Central memory CD8-positive, alpha-beta T cell (primary cell): ENCODE measurements at regions not wholly inside any gene's neighbourhood (a gene's known extent, or its start where the extent isn't known, plus 50 kb on each side); places are given as distances from the start of the nearest gene placed in this dataset.

ENCODE experiments used
- ATAC-seq: fragments of 150-1000 bp; cut with Tn5 transposase; replicated peaks from 2 replicates; pipeline ENCODE4 v1.10.0; 2022; ENCODE audit warnings: mild to moderate bottlenecking, moderate FRiP score, moderate number of reproducible peaks; ENCODE audit not compliant: poor library complexity, severe bottlenecking; ENCODE audit errors: extremely low read depth
- DNase-seq, 2 donors: peaks; one replicate each; pipeline ENCODE4 v3.0.0; 2021; ENCODE audit warnings: low spot score in 2 of 2
- H3K27ac Mint-ChIP-seq: one replicate; pipeline ENCODE4 v1.8.0; 2022; ENCODE audit warnings: low read depth, mild to moderate bottlenecking, moderate library complexity, mixed read lengths
- H3K27me3 Mint-ChIP-seq: one replicate; pipeline ENCODE4 v1.8.0; 2022; ENCODE audit warnings: mixed read lengths
- H3K36me3 Mint-ChIP-seq: one replicate; pipeline ENCODE4 v1.8.0; 2022; ENCODE audit warnings: mild to moderate bottlenecking, moderate library complexity, mixed read lengths; ENCODE audit not compliant: insufficient read depth
- H3K4me1 Mint-ChIP-seq: one replicate; pipeline ENCODE4 v1.8.0; 2022; ENCODE audit warnings: mixed read lengths
- H3K4me3 Mint-ChIP-seq: one replicate; pipeline ENCODE4 v1.8.0; 2022; ENCODE audit warnings: mild to moderate bottlenecking, moderate library complexity, mixed read lengths
- H3K9me3 Mint-ChIP-seq: one replicate; pipeline ENCODE4 v1.8.0; 2022; ENCODE audit warnings: mixed read lengths

- DNase-seq (no peak), ATAC-seq (no peak)
- no peak overlapping the region for H3K27ac Mint-ChIP-seq
- peaks cover 9% of the 10 kb centered on the region for H3K27me3 Mint-ChIP-seq
- no peaks in the 10 kb centered on the region for H3K4me1 Mint-ChIP-seq
- H3K36me3 Mint-ChIP-seq: no peaks in the 10 kb centered on the region
- H3K9me3 Mint-ChIP-seq: peaks cover 9% of the 10 kb centered on the region
- no peak overlapping the region for H3K4me3 Mint-ChIP-seq
Observed at GRCh38 chr1:60573121-60573520, 499.6 kb upstream of the C1orf87 start.

GRCh38 chr1:60572378-60572777 lies 498.8 kb upstream of the C1orf87 start:
- DNase-seq (no peak), ATAC-seq (no peak)
- H3K9me3 Mint-ChIP-seq: peaks cover 10% of the 10 kb centered on the region
- H3K4me3 Mint-ChIP-seq: no peak overlapping the region
- no peak overlapping the region for H3K27ac Mint-ChIP-seq
- no peaks in the 10 kb centered on the region for H3K36me3 Mint-ChIP-seq
- H3K4me1 Mint-ChIP-seq: no peaks in the 10 kb centered on the region
- peaks cover 9% of the 10 kb centered on the region for H3K27me3 Mint-ChIP-seq

GRCh38 chr1:60571811-60572210 lies 498.2 kb upstream of the C1orf87 start:
- ATAC-seq: no peak
- H3K4me3 Mint-ChIP-seq: no peak overlapping the region
- H3K36me3 Mint-ChIP-seq: no peaks in the 10 kb centered on the region
- DNase-seq: no peak
- H3K4me1 Mint-ChIP-seq: no peaks in the 10 kb centered on the region
- H3K27ac Mint-ChIP-seq: no peak overlapping the region
- H3K27me3 Mint-ChIP-seq: peaks cover 9% of the 10 kb centered on the region
- H3K9me3 Mint-ChIP-seq: peaks cover 10% of the 10 kb centered on the region

- Mint-ChIP-seq H3K9me3 (peaks cover 5% of the 10 kb centered on the region), H3K4me3 (no peak overlapping the region)
- DNase-seq: no peak
Observed at GRCh38 chr1:60569189-60569588, 495.6 kb upstream of the C1orf87 start.

GRCh38 chr1:60567256-60567655 lies 493.7 kb upstream of the C1orf87 start:
- Mint-ChIP-seq H3K27ac (no peak overlapping the region), H3K4me1 (no peaks in the 10 kb centered on the region), H3K4me3 (no peak overlapping the region), H3K36me3 (no peaks in the 10 kb centered on the region), H3K27me3 (no peaks in the 10 kb centered on the region), H3K9me3 (peaks cover 10% of the 10 kb centered on the region)
- ATAC-seq (no peak), DNase-seq (no peak)

More at GRCh38 chr1:60569189-60569588, 495.6 kb upstream of the C1orf87 start:
- Mint-ChIP-seq H3K4me1 (no peaks in the 10 kb centered on the region), H3K27me3 (no peaks in the 10 kb centered on the region), H3K36me3 (no peaks in the 10 kb centered on the region), H3K27ac (no peak overlapping the region)
- no peak for ATAC-seq

- peaks cover 10% of the 10 kb centered on the region for H3K9me3 Mint-ChIP-seq
- no peaks in the 10 kb centered on the region for H3K36me3 Mint-ChIP-seq
- ATAC-seq (no peak), DNase-seq (no peak)
- no peaks in the 10 kb centered on the region for H3K4me1 Mint-ChIP-seq
- no peaks in the 10 kb centered on the region for H3K27me3 Mint-ChIP-seq
- no peak overlapping the region for H3K4me3 Mint-ChIP-seq
- no peak overlapping the region for H3K27ac Mint-ChIP-seq
Observed at GRCh38 chr1:60564916-60565750, 491.6 kb upstream of the C1orf87 start.

- H3K27me3 Mint-ChIP-seq: no peaks in the 10 kb centered on the region
- no peak overlapping the region for H3K4me3 Mint-ChIP-seq
- DNase-seq (no peak), ATAC-seq (no peak)
- no peak overlapping the region for H3K27ac Mint-ChIP-seq
- H3K9me3 Mint-ChIP-seq: peaks cover 10% of the 10 kb centered on the region
- H3K36me3 Mint-ChIP-seq: no peaks in the 10 kb centered on the region
- no peaks in the 10 kb centered on the region for H3K4me1 Mint-ChIP-seq
Observed at GRCh38 chr1:60563777-60564535, 490.4 kb upstream of the C1orf87 start.

GRCh38 chr1:60562740-60563139 lies 489.2 kb upstream of the C1orf87 start:
- ATAC-seq: no peak
- no peak overlapping the region for H3K4me3 Mint-ChIP-seq
- no peak overlapping the region for H3K27ac Mint-ChIP-seq
- H3K9me3 Mint-ChIP-seq: peaks cover 5% of the 10 kb centered on the region
- H3K27me3 Mint-ChIP-seq: no peaks in the 10 kb centered on the region
- H3K4me1 Mint-ChIP-seq: no peaks in the 10 kb centered on the region
- no peak for DNase-seq
- H3K36me3 Mint-ChIP-seq: no peaks in the 10 kb centered on the region

- no peak for DNase-seq
- H3K4me3 Mint-ChIP-seq: no peak overlapping the region
- H3K4me1 Mint-ChIP-seq: no peaks in the 10 kb centered on the region
- no peak overlapping the region for H3K27ac Mint-ChIP-seq
- no peaks in the 10 kb centered on the region for H3K36me3 Mint-ChIP-seq
- no peaks in the 10 kb centered on the region for H3K27me3 Mint-ChIP-seq
- ATAC-seq: no peak
- H3K9me3 Mint-ChIP-seq: peaks cover 5% of the 10 kb centered on the region
Observed at GRCh38 chr1:60560701-60561100, 487.1 kb upstream of the C1orf87 start.

- Mint-ChIP-seq H3K27ac (no peak overlapping the region), H3K4me1 (no peaks in the 10 kb centered on the region), H3K9me3 (peaks cover 5% of the 10 kb centered on the region), H3K36me3 (no peaks in the 10 kb centered on the region), H3K27me3 (no peaks in the 10 kb centered on the region), H3K4me3 (no peak overlapping the region)
- DNase-seq (no peak), ATAC-seq (no peak)
Observed at GRCh38 chr1:60558236-60558635, 484.7 kb upstream of the C1orf87 start.

- Mint-ChIP-seq H3K27ac (no peak overlapping the region), H3K4me3 (no peak overlapping the region), H3K36me3 (no peaks in the 10 kb centered on the region), H3K4me1 (no peaks in the 10 kb centered on the region), H3K9me3 (no peaks in the 10 kb centered on the region), H3K27me3 (no peaks in the 10 kb centered on the region)
- ATAC-seq (no peak), DNase-seq (no peak)
Observed at GRCh38 chr1:60553730-60554129, 480.2 kb upstream of the C1orf87 start.

GRCh38 chr1:60547821-60548220 lies 474.3 kb upstream of the C1orf87 start:
- Mint-ChIP-seq H3K27ac (no peak overlapping the region), H3K4me1 (no peaks in the 10 kb centered on the region), H3K4me3 (no peak overlapping the region), H3K36me3 (no peaks in the 10 kb centered on the region), H3K9me3 (no peaks in the 10 kb centered on the region), H3K27me3 (no peaks in the 10 kb centered on the region)
- ATAC-seq: no peak
- no peak for DNase-seq
